Stimulated activated CD4-positive, alpha-beta T cell treated with anti-CD3 and anti-CD28 coated beads, TNF-alpha, amount 100 ng/mL, for 24 hours (primary cell): ENCODE measurements at regions not wholly inside any gene's neighbourhood (a gene's known extent, or its start where the extent isn't known, plus 50 kb on each side); places are given as distances from the start of the nearest gene placed in this dataset.

ENCODE experiments used
- DNase-seq, 3 experiments: peaks; one replicate each; pipeline ENCODE4 v3.0.0-alpha.2; 2020; ENCODE audit warnings: low read depth in 3 of 3

DNA sequence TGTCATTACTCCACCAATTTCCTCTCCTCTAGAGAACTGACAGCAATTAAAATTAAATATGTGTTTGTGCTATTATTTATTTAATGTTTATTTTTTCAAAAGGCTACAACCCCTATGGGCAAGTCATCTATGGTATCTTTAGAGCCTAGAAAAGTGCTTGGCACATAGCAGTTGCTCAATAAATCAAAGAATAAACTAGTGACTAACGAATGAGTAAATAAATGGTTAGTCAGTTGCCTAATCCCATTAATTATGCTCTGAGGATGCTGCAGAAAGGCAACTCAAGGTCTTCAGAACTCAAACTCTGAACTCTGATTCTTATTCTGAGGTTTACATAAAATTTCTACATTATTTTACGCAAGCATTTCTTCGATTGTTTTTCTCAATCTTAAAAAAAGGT is 193.0 kb upstream of the TSHZ2 start:
- no peak for DNase-seq

DNA sequence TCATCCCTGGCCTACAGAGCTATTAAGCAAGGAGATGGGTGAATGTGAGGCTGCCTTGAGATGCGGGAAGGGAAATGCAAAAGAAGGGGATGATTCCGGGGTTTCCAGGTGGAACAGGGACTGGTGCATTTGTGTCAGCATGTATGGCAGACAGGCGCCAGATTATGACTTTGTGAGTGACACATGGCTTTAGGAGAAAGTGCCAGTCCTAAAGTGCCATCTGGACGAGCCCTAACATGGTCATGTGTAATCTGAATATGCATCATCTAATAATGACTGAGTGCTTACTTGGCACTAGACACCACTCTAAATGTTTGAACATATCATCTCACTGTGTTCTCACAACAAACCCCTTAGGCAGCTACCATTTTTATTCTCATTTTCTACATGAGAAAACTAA is 195.0 kb upstream of the TSHZ2 start:
- no peak for DNase-seq

DNA sequence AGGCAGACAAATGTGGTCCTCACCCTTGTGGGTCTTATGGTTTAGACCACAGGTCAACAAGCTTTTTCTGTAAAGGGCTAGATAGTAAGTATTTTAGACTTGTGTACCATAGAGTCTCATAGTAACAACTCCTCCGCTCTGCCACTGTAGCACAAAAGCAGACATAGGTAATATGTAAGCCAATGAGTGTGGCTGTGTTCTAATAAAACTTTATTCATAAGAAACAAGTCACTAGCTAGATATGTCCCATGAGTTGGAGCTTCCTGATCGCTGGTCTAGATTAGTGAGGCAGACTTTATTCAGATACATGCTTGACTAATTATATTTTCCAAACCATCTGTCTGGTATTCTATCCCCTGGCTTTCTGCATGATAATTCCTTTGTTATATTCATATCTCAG is 196.4 kb upstream of the TSHZ2 start:
- DNase-seq = no peak

DNA sequence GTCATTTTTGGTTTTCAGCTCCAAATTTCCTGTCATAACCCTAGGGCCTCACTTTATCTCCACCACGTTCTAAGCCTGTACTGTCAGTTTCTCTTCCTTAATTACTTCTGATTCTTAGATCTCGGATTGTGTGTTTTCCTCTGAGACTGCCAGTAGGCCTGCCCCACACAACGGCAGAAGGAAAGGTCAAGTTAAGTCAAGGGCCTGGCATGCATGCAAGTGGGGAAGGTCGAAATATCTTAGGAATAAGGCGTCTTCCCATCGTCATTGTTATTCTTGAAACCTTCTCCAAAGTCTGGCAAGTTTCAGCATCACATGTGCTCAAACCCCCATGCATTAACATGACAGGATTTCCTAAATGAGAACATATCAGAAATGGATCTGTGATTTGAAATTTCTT is 203.5 kb upstream of the TSHZ2 start:
- DNase-seq = no peak

DNA sequence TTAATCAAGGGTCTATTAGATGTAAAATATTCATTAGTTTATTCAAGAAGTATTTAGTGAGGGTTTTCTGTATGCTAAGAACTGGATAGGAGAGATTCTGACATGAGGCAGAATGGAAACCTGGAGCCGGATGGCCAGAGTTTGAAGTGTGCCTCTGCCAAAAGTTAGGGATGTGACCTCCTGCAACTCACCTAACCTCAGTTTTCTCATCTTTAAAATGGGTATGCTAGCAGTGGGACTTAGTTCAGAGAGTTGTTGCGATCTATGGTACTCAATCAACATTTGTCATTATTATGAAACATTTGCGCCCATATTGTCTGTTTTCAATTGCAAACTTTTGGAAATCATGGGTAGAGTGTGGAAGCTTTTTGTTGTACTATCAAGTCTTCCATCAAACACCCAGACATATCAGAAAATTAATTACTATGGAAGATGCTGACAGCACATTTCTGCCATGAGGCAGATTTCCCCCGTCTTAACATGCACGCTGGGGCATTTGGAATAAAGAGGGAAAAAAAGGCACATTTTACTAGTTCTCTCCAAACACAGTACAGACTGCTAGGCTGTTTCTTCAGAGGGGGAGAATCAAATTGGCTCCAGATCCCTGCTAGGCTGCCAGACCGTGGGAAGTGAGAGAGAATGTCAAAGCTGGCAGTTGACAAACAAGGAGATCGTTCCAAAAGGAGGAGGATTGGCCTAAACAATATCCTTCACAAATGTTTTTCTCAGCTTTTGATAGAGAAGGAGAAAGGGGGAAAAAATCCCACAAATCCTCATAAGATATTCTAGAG is 205.3 kb upstream of the TSHZ2 start:
- DNase-seq = no peak

DNA sequence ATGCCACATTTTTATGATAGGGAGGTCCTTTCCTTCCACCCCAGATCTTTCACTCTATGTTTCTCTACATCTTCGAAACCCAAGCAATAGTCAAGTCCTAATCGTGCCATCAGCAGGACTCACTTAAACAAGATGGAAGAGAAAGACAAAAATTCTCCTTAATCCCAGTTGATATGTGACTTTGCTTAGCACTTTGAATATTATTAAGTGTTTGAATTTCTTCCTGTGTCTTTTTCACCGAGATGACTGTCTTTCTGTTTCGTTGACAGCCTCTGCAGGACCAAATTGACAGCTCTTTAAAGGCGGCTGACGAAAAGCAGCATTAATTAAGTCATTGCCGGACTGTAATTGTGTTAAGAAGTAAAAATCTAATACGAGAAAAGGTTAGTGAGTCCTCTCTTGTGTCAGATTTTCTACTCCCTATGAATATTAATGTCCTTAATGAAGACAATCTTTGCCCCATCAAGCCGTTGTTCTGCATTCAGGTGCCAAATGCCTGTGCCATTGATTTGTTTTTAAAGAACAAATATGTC is 208.8 kb upstream of the TSHZ2 start:
- DNase-seq = no peak

DNA sequence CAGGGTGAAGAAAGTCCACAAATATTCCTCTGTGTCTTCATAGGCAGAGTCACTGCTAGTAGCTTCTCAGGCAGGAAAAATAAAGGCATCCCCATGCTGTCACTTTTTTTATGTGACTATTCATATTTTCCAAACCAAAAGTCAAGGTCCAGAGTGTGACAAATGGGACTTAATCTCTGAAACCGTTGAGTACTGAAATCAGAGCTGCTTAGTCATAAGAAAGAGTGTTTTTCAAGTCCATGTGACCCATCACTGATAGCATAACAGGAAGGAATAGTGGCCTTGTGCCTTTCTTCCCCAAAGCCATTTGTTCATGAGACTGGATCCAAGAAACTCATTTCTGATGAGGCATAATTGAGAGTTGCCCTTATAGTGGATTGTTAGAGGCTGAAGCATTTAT is 210.3 kb upstream of the TSHZ2 start:
- no peak for DNase-seq

DNA sequence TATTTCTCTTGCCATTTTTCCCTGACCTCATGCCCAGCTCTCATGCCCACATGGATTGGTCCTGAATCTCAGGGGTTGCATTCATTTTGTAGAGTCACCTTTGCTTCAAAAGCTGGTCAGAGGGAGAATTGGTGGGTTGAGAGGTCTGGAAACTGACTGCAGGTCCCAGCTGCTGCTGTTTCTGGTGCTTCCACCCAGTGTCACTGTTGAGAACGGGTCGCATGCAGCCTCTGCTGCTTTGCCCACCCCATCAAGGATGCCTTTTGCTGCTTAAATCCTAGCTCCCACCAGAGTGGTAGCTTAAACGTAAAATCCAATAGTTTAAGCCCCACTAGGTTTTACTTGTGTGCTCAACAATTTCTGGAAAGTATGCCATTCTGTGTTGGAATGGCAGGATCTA is 211.4 kb upstream of the TSHZ2 start:
- DNase-seq = no peak

DNA sequence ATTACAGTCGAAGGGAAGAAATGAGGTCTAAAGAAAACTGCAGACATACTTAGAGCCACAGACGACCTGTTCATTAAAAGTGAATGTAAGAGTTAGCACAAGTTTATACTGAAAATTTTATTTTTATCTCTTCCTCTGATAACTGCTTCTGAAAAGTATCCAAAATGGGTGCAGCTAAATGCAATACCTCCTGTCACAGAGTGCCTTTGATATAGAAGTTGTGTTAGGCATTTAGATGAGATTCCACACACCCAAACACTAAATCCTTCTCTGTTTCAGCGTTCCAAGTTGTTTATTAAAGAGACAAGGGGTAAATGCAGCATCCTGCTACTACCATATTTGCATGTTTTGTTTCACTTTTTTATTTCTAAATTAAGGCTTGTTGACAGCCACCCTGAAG is 214.7 kb upstream of the TSHZ2 start:
- DNase-seq = no peak

DNA sequence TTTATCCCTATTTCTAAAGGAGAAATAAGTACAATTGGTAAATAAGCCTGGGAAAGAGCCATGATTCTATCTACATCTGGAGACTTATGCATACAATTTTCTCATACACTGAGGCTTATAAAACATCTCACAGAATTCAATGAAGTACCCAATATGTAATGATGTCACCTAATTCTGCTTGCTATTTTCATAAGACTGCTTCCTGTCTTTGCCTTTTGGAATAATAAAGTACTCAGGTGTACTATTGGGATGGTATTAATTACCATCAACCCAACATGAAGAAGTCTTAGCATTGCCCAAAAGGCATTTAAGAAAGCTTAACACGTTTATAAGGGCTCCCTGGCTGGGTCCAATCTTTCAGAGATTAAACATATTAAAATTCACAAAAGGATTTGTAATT is 216.4 kb upstream of the TSHZ2 start:
- DNase-seq = no peak

DNA sequence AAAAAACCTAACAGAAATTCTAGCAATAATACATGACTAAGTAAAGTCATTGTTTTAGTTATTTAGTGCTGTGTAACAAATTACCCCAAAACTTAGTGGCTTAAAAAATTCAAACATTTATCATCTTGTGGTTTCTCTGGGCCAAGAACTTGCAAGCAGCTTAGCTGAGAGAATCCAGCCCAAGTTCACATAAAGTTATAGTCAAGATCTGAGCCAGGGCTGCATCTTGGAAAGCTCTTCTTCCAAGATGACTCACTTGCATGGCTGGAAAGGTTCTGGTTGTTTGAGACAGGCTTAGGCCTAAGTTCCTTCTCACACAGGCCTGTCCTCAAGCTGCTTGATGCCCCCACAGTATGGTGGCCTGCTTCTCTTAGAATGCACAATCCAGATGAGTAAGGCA is 217.8 kb upstream of the TSHZ2 start:
- no peak for DNase-seq

DNA sequence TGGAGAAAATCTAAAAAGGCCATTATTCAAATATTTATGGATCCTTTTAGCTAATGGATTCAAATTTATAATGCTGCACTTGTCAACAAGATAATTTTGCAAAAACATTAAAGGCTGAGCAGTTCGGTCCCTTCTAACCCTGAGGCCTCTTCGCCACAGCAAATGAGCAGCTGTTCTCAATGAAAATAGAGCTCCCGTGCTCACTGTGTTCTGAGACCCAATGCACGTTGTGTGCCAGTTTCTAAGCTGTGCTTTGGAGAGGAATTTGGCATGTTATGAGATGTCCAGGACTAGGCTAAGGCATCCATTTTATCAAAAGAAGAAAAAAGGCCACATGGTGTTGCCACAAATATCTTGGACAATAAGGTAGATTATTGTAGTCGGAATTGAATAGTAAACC is 220.1 kb upstream of the TSHZ2 start:
- no peak for DNase-seq

DNA sequence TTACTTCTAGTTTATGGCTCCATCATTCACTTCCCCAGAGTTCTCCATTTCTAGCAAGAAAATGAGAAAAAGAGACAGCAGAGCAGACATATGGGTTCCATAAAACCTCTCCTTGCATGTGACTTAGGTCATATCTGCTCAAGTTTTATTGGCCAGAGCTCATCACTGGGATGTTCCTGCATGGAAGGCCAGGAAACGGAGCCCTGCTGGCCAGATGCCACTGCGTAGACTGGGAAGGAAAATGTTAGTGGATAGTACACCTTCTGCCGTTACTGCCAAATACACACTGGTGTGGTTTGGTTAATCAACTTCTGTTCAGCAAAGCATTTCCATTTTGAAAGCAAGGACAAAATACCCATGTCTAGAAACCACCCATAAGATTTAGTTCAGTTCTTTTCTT is 220.6 kb upstream of the TSHZ2 start:
- DNase-seq = no peak

DNA sequence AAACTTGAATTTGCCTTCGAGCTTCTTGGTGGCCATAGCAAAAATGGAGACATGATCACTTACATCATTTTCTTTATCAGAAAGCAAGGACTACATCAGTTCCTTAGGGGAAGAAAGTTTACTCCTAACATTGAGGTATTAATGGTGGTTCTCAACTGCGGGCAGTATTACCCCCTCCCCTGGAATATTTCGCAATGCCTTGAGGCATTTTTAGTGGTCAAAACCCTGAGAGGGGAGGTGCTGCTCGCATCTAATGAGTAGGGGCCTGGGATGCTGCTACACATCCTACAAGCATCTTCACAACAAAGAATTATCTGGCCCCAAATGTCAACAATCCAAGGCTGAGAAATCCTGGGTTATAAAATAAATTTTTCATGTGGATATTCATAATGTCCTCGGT is 222.2 kb upstream of the TSHZ2 start:
- no peak for DNase-seq

DNA sequence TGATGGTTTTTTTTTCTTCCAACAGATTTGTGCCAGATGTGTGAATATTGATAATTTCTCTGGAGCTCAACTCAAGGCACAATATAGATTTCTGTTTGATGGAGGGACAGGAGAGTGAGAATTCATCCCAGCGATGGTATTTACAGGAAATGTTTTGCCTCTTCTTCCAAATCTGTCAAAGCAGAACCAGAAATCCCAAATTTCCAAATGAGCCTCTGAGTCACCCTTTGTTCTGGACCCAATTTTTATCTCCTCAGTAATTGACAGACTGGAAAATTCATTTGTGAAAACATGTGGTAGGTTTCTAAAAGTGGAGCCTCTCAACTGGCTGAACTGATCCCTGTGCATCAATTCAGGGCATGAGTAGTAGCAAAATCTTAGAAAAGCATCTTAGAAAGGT is 223.2 kb upstream of the TSHZ2 start:
- no peak for DNase-seq

DNA sequence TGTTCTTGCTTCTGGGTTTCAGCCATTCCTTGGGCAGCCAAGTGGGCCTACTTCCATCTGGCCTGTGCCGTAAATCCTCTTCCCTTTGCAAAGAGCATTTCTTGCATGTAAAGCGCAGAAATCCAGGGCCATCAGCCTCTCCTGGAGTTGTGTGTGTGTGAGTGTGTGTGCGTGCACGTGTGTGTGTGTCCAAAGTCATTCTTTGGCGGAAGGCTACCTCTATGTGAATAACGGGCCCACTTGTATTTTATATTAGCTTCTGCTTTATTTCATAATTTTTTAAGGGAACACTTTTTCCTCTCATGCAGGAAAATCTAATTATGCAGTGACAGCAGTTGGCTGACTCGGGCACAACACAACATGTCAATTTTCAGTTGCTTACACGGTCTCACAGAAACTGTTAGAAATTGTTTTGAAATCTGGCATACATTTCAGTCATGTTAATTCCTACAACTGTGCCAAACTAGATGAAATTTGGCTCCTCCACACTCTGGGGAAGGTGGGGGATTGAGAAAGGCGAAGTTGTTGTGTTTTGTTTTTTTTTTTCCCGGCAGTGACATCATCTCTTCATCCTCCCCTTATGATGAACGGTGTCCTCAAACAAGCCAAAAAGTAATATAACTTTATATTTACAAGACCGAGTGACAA is 223.7 kb upstream of the TSHZ2 start:
- no peak for DNase-seq

DNA sequence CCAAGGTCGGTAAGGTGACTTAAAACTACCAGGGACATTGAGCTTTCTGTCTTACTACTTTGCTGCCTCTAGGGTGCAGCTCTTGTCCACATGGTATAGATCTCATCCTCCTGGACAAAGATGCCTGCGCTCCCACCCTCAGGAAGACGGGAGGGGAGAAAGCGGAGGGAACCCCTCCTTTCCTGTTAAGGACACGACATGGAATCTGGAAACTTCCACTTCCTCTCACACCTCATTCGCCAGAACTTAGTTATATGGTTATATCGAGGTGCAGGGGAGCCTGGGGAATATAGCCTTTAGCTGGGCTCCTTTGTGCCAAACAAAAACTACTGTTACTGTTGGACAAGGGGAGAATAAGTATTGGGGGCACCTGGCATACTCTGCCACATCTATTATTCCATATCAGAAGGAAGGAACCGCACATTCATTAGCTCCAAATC is 224.3 kb upstream of the TSHZ2 start:
- DNase-seq = no peak

DNA sequence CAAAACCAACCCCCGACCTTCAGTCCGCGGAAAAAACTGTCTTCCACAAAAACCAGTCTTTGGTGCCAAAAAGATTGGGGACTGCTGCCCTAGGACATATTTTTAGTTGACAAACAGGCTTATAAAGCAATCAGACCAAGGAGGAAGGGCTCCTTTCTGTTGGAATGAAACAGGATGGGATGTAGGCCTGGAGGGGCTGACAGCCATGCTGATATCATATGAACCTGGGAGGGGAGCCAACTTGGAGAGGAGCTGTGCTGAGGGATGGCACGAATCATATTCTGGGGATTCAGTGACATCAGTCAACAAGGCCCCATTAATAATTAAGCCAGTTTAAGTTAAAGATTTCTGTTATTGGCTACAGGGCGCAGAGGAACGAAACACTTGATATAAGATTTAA is 225.4 kb upstream of the TSHZ2 start:
- DNase-seq = no peak

DNA sequence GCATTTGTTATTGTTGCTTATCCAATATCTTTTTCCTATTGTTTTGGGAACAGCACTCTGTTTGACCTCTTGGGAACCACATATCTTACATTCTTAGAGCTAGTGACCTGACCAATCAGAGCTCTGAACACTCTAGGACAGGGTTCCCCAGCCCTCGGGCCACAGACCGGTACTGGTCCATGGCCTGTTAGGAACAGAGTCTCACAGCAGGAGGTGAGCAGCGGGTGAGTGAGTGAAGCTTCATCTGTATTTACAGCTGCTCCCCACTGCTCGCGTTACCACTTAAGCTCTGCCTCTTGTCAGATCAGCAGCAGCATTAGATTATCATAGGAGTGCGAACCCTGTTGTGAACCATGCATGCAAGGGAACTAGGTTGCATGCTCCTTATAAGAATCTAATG is 226.0 kb upstream of the TSHZ2 start:
- DNase-seq = no peak

DNA sequence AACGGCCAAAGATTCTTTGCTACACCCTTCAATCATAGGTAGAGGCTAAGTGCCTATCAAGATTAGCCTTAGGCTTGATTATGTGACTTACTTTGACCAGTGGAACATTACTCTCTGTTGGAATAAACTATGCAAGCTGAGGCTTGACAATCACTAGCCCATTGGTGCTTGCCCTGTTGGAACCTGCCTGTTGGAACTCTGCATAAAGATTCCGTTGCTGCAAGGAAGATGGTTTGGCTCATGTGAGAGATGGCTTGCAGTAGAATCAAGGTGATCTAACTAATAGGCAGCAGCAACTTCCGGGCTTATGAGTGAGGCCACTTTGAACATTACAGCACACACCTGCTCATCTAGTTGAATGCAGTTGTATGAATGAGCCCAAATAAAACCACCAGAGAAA is 227.7 kb upstream of the TSHZ2 start:
- no peak for DNase-seq

DNA sequence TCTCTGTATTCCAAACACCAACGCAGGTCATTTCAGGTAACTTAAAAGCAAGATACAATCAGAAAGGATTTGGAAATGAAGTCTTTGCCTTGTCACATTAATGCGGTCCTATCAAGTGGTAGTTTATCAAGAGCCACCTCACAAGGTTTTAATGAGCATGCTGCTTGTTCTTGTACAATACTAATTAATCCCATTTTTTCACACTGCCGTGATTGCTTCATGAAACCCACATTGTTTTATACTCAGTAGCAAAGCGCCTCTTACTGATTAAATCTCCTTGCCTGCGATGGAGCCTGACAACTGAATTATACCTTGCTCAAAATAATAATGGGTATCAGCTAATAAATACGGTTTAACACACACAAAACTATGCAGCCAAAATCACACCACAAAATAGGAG is 234.1 kb upstream of the TSHZ2 start:
- no peak for DNase-seq

DNA sequence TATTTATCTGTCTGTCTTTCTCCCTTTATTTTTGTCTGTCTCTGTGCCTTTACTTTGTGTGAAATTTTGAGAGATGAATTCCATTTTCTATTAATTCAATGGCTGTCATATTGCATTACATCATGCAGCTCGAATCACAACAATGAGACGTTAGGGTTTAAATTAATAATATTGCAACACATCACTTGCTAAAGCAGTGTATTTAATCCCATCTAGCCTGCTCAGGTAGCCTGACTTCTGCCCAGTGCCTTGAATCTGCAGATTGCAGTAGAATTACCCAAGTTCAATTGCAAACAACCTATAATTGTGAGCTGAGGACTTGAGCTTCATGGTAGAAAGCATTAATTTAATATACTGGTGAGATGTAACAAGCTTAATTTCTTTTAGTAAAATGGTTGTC is 235.7 kb upstream of the TSHZ2 start:
- no peak for DNase-seq

DNA sequence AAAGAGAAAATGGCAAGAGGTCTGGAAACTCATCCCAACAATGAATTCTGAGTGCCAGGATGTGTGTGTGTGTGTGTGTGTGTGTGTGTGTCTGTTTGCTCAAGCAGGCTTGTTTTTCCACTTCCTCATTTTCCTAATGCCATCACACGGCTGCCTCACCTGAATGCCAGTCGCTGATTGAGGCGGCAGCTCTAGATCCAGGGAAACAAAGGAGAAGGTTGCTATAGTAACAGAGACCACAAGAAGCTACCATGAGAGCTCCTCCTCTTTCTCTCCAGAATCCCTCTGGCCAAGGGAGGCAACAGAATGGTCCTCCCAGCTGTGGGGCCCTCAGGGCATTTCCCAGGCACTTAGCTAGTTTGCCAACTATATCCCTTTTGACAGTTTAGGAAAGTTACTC is 241.1 kb upstream of the TSHZ2 start:
- no peak for DNase-seq
